SK-N-SH treated with all-trans-retinoic acid at 6 μM for 48 hours (cell line): ENCODE measurements at regions not wholly inside any gene's neighbourhood (a gene's known extent, or its start where the extent isn't known, plus 50 kb on each side); places are given as distances from the start of the nearest gene placed in this dataset.

Experiments used
- ATAC-seq: fragments of 200-7000 bp; cut with Tn5 transposase; 3 replicates; pipeline ENCODE4 v1.9.1; 2020; ENCODE audit warnings: mild to moderate bottlenecking, moderate library complexity
- BACH2 ChIP-seq: fragments of 250-450 bp; sonication (Bioruptor Pico); IDR thresholded peaks from 2 replicates; pipeline ENCODE4 v1.9.0; 2021; ENCODE audit warnings: mild to moderate bottlenecking, borderline replicate concordance
- CREB5 ChIP-seq: fragments of 250-450 bp; sonication (Bioruptor Pico); IDR thresholded peaks from 2 replicates; pipeline ENCODE4 v1.5.1; 2020; ENCODE audit warnings: low read depth, mild to moderate bottlenecking, moderate library complexity
- CSDC2 ChIP-seq: fragments of 250-450 bp; sonication (Bioruptor Pico); IDR thresholded peaks from 2 replicates; pipeline ENCODE4 v1.5.0; 2020; ENCODE audit warnings: mild to moderate bottlenecking, moderate library complexity
- CSRNP3 ChIP-seq: fragments of 250-450 bp; sonication (Bioruptor Pico); IDR thresholded peaks from 2 replicates; pipeline ENCODE4 v1.5.1; 2021; ENCODE audit warnings: mild to moderate bottlenecking, moderate library complexity
- ESRRG ChIP-seq: fragments of 250-450 bp; sonication (Bioruptor Pico); IDR thresholded peaks from 2 replicates; pipeline ENCODE4 v1.6.1; 2021; ENCODE audit warnings: mild to moderate bottlenecking
- GLIS3 ChIP-seq: fragments of 250-450 bp; sonication (Bioruptor Pico); IDR thresholded peaks from 2 replicates; pipeline ENCODE4 v1.5.0; 2020; ENCODE audit warnings: mild to moderate bottlenecking, moderate library complexity
- ISL1 ChIP-seq: fragments of 250-450 bp; sonication (Bioruptor Pico); IDR thresholded peaks from 2 replicates; pipeline ENCODE4 v2.1.2; 2022; ENCODE audit warnings: mild to moderate bottlenecking, moderate library complexity
- OSR1 ChIP-seq: fragments of 250-450 bp; sonication (Bioruptor Pico); IDR thresholded peaks from 2 replicates; pipeline ENCODE4 v1.8.0; 2022; ENCODE audit warnings: moderate library complexity, mild to moderate bottlenecking, inconsistent platforms
- PPARA ChIP-seq: fragments of 250-450 bp; sonication (Bioruptor Pico); IDR thresholded peaks from 2 replicates; pipeline ENCODE4 v1.5.0; 2020; ENCODE audit warnings: mild to moderate bottlenecking, borderline replicate concordance
- RARB ChIP-seq: fragments of 250-450 bp; sonication (Bioruptor Pico); IDR thresholded peaks from 2 replicates; pipeline ENCODE4 v1.8.0; 2021; ENCODE audit warnings: mild to moderate bottlenecking, moderate library complexity
- SNAI2 ChIP-seq: fragments of 250-450 bp; sonication (Bioruptor Pico); IDR thresholded peaks from 2 replicates; pipeline ENCODE4 v1.5.0; 2020; ENCODE audit warnings: mild to moderate bottlenecking, moderate library complexity
- TCF4 ChIP-seq: fragments of 250-450 bp; sonication (Bioruptor Pico); IDR thresholded peaks from 2 replicates; pipeline ENCODE4 v1.8.0; 2021; ENCODE audit warnings: mild to moderate bottlenecking, moderate library complexity, borderline replicate concordance
- TOX ChIP-seq: fragments of 250-450 bp; sonication (Bioruptor Pico); IDR thresholded peaks from 2 replicates; pipeline ENCODE4 v1.8.0; 2021; ENCODE audit warnings: mild to moderate bottlenecking, moderate library complexity, borderline replicate concordance
- ZC3H10 ChIP-seq: fragments of 250-450 bp; sonication (Bioruptor Pico); IDR thresholded peaks from 2 replicates; pipeline ENCODE4 v1.5.1; 2021; ENCODE audit warnings: mild to moderate bottlenecking, moderate library complexity
- ZFP3 ChIP-seq: fragments of 250-450 bp; sonication (Bioruptor Pico); IDR thresholded peaks from 2 replicates; pipeline ENCODE4 v1.5.0; 2020; ENCODE audit warnings: mild to moderate bottlenecking, moderate library complexity
- ZFP30 ChIP-seq: fragments of 450-650 bp; formaldehyde crosslinking; IDR thresholded peaks from 2 replicates; pipeline ENCODE4 v1.5.0; 2022; ENCODE audit warnings: mild to moderate bottlenecking, moderate library complexity
- ZNF565 ChIP-seq: fragments of 450-650 bp; formaldehyde crosslinking; conservative IDR thresholded peaks from 2 replicates; pipeline ENCODE4 v1.5.0; 2020; ENCODE audit warnings: low read depth, mild to moderate bottlenecking, moderate library complexity
- ZNF70 ChIP-seq: fragments of 450-650 bp; formaldehyde crosslinking; IDR thresholded peaks from 2 replicates; pipeline ENCODE4 v1.5.0; 2020; ENCODE audit warnings: mild to moderate bottlenecking, moderate library complexity
- ZNF8 ChIP-seq: fragments of 450-650 bp; formaldehyde crosslinking; IDR thresholded peaks from 2 replicates; pipeline ENCODE4 v1.5.0; 2020; ENCODE audit warnings: mild to moderate bottlenecking, moderate library complexity
- TF ChIP-seq, protein P1 (sequence below): fragments of 250-450 bp; sonication (Bioruptor Pico); IDR thresholded peaks from 2 replicates; pipeline ENCODE4 v1.8.0; 2020; ENCODE audit warnings: mild to moderate bottlenecking, moderate library complexity, borderline replicate concordance
- TF ChIP-seq, protein P2 (sequence below): fragments of 250-450 bp; sonication (Bioruptor Pico); IDR thresholded peaks from 2 replicates; pipeline ENCODE4 v1.8.0; 2021; ENCODE audit warnings: low read depth, mild to moderate bottlenecking, moderate library complexity, borderline replicate concordance

- TF ChIP-seq BACH2 (CRISPR knock-in tag) (no peak), TCF4 (no peak), ZNF70 (CRISPR knock-in tag) (no peak), SNAI2 (CRISPR knock-in tag) (no peak), ZNF8 (CRISPR knock-in tag) (no peak), OSR1 (CRISPR knock-in tag) (no peak)
Observed at GRCh38 chr10:69734416-69734796, 67.3 kb upstream of the COL13A1 start.

DNA sequence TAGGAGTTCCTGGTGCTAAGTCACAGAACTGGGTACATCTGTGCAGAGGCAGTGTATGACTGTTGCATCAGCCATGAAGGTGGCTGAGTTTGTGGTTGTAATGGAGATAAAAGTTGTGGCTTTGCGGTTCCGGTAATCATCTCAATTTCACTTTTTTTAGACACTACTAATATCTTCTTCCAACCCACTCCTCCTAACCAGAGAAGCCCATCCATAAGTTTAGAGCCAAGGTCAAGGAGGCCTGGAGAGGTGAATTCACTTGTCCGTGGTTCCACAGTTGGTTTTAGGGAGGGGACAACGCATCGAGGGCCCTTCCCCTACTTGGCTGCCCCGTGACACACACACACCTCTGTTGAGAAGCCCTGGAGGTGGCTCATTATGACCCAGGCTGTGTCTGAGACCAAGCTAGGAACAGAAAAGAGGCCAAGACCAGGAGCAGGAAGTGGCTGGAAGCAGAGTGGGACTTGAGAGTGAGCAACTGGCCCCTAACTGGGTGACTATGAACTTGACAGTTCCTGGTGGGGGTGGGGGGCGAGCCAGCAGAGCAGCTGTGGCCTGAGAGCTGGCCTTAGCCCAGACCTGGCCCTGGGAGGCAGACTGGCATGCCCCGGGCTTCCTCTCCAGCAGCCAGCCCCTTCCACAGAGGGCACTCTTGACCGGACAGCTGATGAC is 66.8 kb upstream of the COL13A1 start:
- ATAC-seq: no peak
- no peak for TF ChIP-seq TOX
- no peak for TF ChIP-seq ZNF8 (CRISPR knock-in tag)
- no peak for TF ChIP-seq ESRRG (CRISPR knock-in tag)
- no peak for TF ChIP-seq CREB5 (CRISPR knock-in tag)

More at GRCh38 chr10:69734416-69734796, 67.3 kb upstream of the COL13A1 start:
- ATAC-seq: no peak

DNA sequence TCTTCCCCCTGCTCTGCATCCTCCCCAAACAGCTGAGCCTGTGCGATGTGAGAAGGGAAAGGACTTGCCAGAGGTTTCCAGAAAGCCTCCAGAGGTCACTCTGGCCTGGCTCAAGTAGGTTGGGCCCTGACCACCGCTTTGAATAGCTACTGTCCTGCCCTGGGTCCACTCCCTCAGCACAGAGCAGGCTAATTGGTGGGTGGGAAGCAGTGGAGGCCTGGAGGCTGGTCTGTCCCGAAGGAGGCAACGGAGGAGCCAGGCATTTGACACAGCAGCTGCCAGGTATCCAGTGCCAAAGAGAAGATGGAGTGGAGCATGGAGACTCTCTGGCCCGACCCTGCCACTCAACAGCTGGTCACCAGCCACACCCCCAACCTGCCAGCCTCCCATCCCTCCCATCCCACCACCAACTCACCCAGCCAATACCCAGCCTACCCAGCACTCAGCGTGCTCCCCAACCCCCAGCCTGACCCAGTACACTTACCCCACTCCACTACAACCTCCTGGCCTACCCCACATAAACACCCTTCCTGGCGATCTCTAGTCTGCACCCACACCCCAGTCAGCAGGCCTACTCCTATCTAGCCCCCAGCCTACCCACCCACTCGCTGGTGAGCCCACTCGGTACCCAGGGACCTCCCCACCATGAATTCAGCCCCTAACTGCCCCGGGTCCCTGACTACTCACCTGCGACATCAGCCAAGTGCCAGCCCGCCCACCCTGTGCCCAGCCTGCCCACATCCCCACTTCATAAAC is 64.6 kb upstream of the COL13A1 start:
- TF ChIP-seq TOX (no peak), ZNF70 (CRISPR knock-in tag) (no peak), SNAI2 (CRISPR knock-in tag) (no peak), TCF4 (no peak), ISL1 (CRISPR knock-in tag) (no peak), ZNF8 (CRISPR knock-in tag) (no peak), CSRNP3 (no peak), ESRRG (CRISPR knock-in tag) (no peak), ZNF565 (CRISPR knock-in tag) (no peak), GLIS3 (CRISPR knock-in tag) (no peak), ZFP3 (CRISPR knock-in tag) (no peak), RARB (CRISPR knock-in tag) (no peak), CSDC2 (no peak)
- TF ChIP-seq, protein P1, sequence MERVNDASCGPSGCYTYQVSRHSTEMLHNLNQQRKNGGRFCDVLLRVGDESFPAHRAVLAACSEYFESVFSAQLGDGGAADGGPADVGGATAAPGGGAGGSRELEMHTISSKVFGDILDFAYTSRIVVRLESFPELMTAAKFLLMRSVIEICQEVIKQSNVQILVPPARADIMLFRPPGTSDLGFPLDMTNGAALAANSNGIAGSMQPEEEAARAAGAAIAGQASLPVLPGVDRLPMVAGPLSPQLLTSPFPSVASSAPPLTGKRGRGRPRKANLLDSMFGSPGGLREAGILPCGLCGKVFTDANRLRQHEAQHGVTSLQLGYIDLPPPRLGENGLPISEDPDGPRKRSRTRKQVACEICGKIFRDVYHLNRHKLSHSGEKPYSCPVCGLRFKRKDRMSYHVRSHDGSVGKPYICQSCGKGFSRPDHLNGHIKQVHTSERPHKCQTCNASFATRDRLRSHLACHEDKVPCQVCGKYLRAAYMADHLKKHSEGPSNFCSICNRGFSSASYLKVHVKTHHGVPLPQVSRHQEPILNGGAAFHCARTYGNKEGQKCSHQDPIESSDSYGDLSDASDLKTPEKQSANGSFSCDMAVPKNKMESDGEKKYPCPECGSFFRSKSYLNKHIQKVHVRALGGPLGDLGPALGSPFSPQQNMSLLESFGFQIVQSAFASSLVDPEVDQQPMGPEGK (CRISPR knock-in tag): no peak
- no peak for ATAC-seq

- no peak for ATAC-seq
- TF ChIP-seq TCF4: no peak
Observed at GRCh38 chr10:69738071-69738470, 63.6 kb upstream of the COL13A1 start.

- no peak for ATAC-seq
- TF ChIP-seq, protein P1 (CRISPR knock-in tag): no peak
- TF ChIP-seq SNAI2 (CRISPR knock-in tag) (no peak), CSRNP3 (no peak), ZNF8 (CRISPR knock-in tag) (no peak), OSR1 (CRISPR knock-in tag) (no peak), CREB5 (CRISPR knock-in tag) (no peak), GLIS3 (CRISPR knock-in tag) (no peak), ESRRG (CRISPR knock-in tag) (no peak), ISL1 (CRISPR knock-in tag) (no peak), RARB (CRISPR knock-in tag) (no peak), CSDC2 (no peak), BACH2 (CRISPR knock-in tag) (no peak), ZFP30 (CRISPR knock-in tag) (no peak), PPARA (no peak), ZC3H10 (CRISPR knock-in tag) (no peak)
- TF ChIP-seq, protein P2, sequence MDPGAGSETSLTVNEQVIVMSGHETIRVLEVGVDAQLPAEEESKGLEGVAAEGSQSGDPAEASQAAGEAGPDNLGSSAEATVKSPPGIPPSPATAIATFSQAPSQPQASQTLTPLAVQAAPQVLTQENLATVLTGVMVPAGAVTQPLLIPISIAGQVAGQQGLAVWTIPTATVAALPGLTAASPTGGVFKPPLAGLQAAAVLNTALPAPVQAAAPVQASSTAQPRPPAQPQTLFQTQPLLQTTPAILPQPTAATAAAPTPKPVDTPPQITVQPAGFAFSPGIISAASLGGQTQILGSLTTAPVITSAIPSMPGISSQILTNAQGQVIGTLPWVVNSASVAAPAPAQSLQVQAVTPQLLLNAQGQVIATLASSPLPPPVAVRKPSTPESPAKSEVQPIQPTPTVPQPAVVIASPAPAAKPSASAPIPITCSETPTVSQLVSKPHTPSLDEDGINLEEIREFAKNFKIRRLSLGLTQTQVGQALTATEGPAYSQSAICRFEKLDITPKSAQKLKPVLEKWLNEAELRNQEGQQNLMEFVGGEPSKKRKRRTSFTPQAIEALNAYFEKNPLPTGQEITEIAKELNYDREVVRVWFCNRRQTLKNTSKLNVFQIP: no peak
Observed at GRCh38 chr10:69738858-69739435, 62.8 kb upstream of the COL13A1 start.
